Esophagus squamous epithelium (tissue), 5 donors: ENCODE measurements at regions not wholly inside any gene's neighbourhood (a gene's known extent, or its start where the extent isn't known, plus 50 kb on each side); places are given as distances from the start of the nearest gene placed in this dataset.

Source experiments
- DNase-seq: peaks from one replicate; lab custom pipeline; 2025; lab: John Stamatoyannopoulos, UW
- H3K27ac ChIP-seq, 4 donors: fragments of 200-600 bp; sonication (generic); one replicate each; pipeline ENCODE4 v1.5.1; 2016 to 2019; ENCODE audit warnings: mild to moderate bottlenecking in 1 of 4
- H3K27me3 ChIP-seq, 4 donors: fragments of 200-600 bp; sonication (generic); 1 replicate in 3 of 4; 2 replicates in 1 of 4; pipeline versions ENCODE4 v1.5.1 to v1.6.0; 2017 to 2021; ENCODE audit warnings: antibody characterized with exemption in 1 of 4
- H3K36me3 ChIP-seq, 3 donors: fragments of 200-600 bp; sonication (generic); one replicate each; pipeline ENCODE4 v1.5.1; 2016 to 2019
- H3K4me1 ChIP-seq, 3 donors: fragments of 200-600 bp; sonication (generic); one replicate each; pipeline ENCODE4 v1.5.1; 2017 to 2019
- H3K4me3 ChIP-seq, 4 donors: fragments of 200-600 bp; sonication (generic); 1 replicate in 3 of 4; 2 replicates in 1 of 4; pipeline ENCODE4 v1.5.1; 2016 to 2019; ENCODE audit warnings: mild to moderate bottlenecking in 2 of 4, moderate library complexity in 1 of 4
- H3K9me3 ChIP-seq, 3 donors: fragments of 200-600 bp; sonication (generic); one replicate each; pipeline ENCODE4 v1.5.1; 2016 to 2019
- CTCF ChIP-seq, 6 experiments: fragments of 450-650 bp in 4 of 6; fragments of 200-600 bp in 2 of 6; sonication (generic) in 2 of 6; IDR thresholded peaks; one replicate each; pipeline ENCODE4 v1.5.1; 2016 to 2019; ENCODE audit warnings: antibody characterized with exemption in 6 of 6, mild to moderate bottlenecking in 4 of 6, moderate library complexity in 4 of 6
- POLR2A ChIP-seq, 4 donors: fragments of 450-650 bp; IDR thresholded peaks; one replicate each; pipeline ENCODE4 v1.6.1; 2017; ENCODE audit warnings: antibody characterized with exemption in 4 of 4, mild to moderate bottlenecking in 4 of 4, moderate library complexity in 3 of 4
- WGBS, 2 donors: methylation state at CpG; one replicate each; pipeline ENCODE4 v1.1.5; 2018; 5-methylcytosine and 5-hydroxymethylcytosine counted together
- intact Hi-C: fragments of 100-400 bp; cut with DNase I; formaldehyde crosslinking; loops from one replicate; pipeline ENCODE4 v1.15.0; 2022
- donor health status: DM: yes; HTN: yes; CAD: no.

- TF ChIP-seq CTCF (IDR thresholded peaks at IDR 0.05) (peak in 1 of 6 experiments; percentile 8), POLR2A (IDR thresholded peaks at IDR 0.05) (no peak)
- 42 to 58% methylated on average over 3 of the region's 3 CpGs for WGBS, 2 donors
- H3K27me3 ChIP-seq: no peaks in the 10 kb centered on the region
- H3K27ac ChIP-seq: peak overlapping the region; percentile 3 to 71 (median 40)
- no peak for DNase-seq
- H3K4me1 ChIP-seq: peaks cover 0 to 32% (median 4%) of the 10 kb centered on the region in 3 donors
- no peaks in the 10 kb centered on the region for H3K36me3 ChIP-seq
- intact Hi-C loops: no loop called here
- H3K4me3 ChIP-seq: no peak overlapping the region
- no peaks in the 10 kb centered on the region for H3K9me3 ChIP-seq
These were observed 98.4 kb upstream of the BTG1 start for GRCh38 chr12:92244036-92244435.

DNA sequence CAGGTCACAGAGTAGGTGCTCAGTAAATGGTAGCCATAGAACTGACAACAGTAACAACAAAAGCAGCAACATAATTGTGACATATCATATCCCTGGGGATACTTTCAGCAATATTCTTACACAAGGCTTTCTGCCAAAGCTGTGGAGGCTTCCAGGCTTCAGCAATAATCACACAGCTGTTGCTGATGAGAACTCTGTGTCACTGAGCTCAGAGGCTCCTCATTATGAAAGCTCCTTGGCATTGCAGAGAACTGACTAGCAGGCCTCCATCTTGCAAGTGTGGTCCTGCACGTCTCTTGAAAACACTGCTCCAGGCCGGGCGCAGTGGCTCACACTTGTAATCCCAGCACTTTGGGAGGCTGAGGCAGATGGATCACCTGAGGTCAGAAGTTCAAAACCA lies 97.3 kb upstream of the BTG1 start:
- no peak for TF ChIP-seq CTCF (IDR thresholded peaks at IDR 0.05)
- no peak for TF ChIP-seq POLR2A (IDR thresholded peaks at IDR 0.05)
- 87% methylated on average over 3 of the region's 3 CpGs; no CpG with 5 or more reads in 1 of the 2 donors for WGBS, 2 donors
- Histone ChIP-seq H3K4me1 (peaks cover 0 to 22% (median 4%) of the 10 kb centered on the region in 3 donors), H3K4me3 (no peak overlapping the region), H3K27ac (peak overlapping the region in 3 of 4 donors; percentile 10 to 71 (median 62)), H3K27me3 (no peaks in the 10 kb centered on the region), H3K9me3 (no peaks in the 10 kb centered on the region), H3K36me3 (no peaks in the 10 kb centered on the region)
- no peak for DNase-seq
- intact Hi-C loops: no loop called here

GRCh38 chr12:92237762-92238523 lies 92.3 kb upstream of the BTG1 start:
- Histone ChIP-seq H3K36me3 (no peaks in the 10 kb centered on the region), H3K4me1 (peaks cover 0 to 2% (median 0%) of the 10 kb centered on the region in 3 donors), H3K27me3 (no peaks in the 10 kb centered on the region), H3K4me3 (no peak overlapping the region), H3K9me3 (no peaks in the 10 kb centered on the region), H3K27ac (no peak overlapping the region)
- TF ChIP-seq POLR2A (IDR thresholded peaks at IDR 0.05) (no peak), CTCF (IDR thresholded peaks at IDR 0.05) (no peak)
- no peak for DNase-seq
- WGBS, 2 donors: 67 to 89% methylated on average over 6 of the region's 6 CpGs
- intact Hi-C loops: no loop called here

- DNase-seq: no peak
- no peaks in the 10 kb centered on the region for H3K9me3 ChIP-seq
- intact Hi-C loops: no loop called here
- TF ChIP-seq POLR2A (IDR thresholded peaks at IDR 0.05) (no peak), CTCF (IDR thresholded peaks at IDR 0.05) (no peak)
- no peaks in the 10 kb centered on the region for H3K4me1 ChIP-seq
- WGBS, 2 donors: 85 to 100% methylated on average over 1 of the region's 1 CpG
- H3K27me3 ChIP-seq: no peaks in the 10 kb centered on the region
- H3K4me3 ChIP-seq: no peak overlapping the region
- no peaks in the 10 kb centered on the region for H3K36me3 ChIP-seq
- H3K27ac ChIP-seq: no peak overlapping the region
These were observed 91.6 kb upstream of the BTG1 start for GRCh38 chr12:92237262-92237661.

GRCh38 chr12:92235703-92236472 lies 90.2 kb upstream of the BTG1 start:
- H3K27me3 ChIP-seq: no peaks in the 10 kb centered on the region
- no peak for DNase-seq
- no peak for TF ChIP-seq POLR2A (IDR thresholded peaks at IDR 0.05)
- TF ChIP-seq CTCF (IDR thresholded peaks at IDR 0.05): no peak
- H3K4me3 ChIP-seq: no peak overlapping the region
- intact Hi-C loops: no loop called here
- WGBS, 2 donors: 91 to 92% methylated on average over 7 of the region's 7 CpGs
- H3K4me1 ChIP-seq: no peaks in the 10 kb centered on the region
- H3K27ac ChIP-seq: no peak overlapping the region
- H3K9me3 ChIP-seq: no peaks in the 10 kb centered on the region
- H3K36me3 ChIP-seq: no peaks in the 10 kb centered on the region
